ENCODE measurements at regions not wholly inside any gene's neighbourhood (a gene's known extent, or its start where the extent isn't known, plus 50 kb on each side); places are given as distances from the start of the nearest gene placed in this dataset.
"Not testable (repeated sequence)": the region's sequence is repeated elsewhere in the genome, so short reads cannot be mapped to it uniquely, and the experiment has no call there.

DNA sequence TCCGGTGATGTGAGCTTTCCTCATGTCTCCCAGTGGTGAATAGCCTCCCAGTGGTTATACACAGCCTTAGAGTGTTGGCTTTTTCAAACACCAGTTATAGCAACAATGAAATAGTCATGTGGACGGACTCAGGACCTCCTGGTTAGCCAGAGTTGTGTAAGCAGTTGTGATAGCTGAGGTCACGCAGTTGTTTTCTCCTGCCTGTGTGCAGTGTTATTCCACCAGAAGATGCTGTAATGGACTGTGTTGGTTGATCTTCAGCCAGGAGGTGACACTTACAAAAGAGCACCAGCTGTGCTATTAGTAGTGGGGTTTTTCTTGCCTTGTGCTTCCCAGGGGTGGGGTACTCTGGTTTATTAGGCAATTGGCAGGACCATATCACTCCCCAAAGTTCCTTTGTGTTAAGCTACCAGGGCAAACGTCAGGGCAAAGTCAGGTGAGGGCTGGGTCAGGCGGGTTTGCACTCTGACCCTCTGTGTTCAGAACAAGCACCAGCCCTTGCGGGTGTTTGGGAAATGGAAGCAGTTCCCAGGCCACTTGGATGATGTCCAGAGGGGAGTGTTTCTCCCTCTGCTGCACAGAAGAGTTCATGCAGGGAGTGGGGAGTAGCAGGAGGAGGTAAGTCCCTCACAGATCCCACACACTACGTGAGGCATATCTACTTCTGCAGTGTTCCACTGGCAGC lies 252.6 kb downstream of the TMEM47 start:
- DNase-seq (ENCODE audit: low spot score) = no peak

DNA sequence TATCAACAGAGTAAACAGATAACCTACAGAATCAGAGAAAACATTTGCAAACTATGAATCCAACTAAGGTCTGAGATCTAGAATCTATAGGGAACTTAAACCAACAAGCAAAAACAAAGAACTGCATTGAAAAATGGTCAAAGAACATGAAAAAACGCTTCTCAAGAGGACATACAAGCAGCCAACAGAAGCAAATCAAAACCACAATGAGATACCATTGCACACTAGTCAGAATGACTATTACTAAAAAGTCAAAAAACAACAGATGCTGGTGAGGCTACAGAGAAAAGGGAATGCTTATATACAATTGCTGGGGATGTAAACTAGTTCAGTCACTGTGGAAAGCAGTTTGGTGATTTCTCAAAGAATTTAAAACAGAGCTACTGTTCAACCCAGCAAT lies 255.7 kb downstream of the TMEM47 start:
- no peak for DNase-seq (ENCODE audit: low spot score)

DNA sequence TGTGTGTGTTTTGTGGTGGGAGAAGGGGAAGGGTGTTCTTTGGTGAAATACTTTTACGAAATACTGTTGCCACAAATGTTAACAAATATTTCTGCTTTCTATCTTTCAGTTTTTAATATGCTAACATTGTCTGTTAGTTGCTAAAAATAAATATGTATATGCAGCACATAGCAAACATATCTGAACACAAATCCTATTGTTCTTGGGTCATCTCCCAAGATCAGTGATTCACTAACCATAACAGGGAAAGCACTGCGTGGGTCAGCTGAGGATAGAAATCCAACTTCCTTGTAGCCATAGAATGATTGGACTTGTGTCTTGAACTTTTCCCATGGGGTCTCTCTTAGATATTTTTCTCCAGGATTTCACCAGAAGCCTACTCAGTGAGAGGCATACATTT lies 250.3 kb upstream of the FAM47A start:
- peak; percentile 45 for DNase-seq (ENCODE audit: low spot score)

DNA sequence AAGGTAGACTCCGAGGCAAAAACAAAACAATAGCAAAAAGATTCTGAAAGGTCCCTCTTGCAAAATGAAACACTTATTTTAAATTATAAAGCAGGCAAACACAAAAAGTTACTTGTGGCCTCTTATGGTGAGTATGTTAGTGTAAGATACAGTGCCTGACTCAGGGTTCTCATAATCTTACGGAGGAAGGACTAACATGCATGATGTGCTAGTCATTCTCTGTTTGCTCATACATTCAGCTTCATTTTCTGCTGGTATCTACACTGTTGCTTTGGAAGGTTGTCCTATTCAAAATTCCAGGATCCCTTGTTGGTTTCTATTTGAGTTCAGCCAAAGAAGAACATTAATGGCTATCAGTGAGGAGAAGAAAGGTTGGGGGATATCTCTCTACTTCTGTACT lies 249.1 kb upstream of the FAM47A start:
- DNase-seq (ENCODE audit: low spot score) = no peak

DNA sequence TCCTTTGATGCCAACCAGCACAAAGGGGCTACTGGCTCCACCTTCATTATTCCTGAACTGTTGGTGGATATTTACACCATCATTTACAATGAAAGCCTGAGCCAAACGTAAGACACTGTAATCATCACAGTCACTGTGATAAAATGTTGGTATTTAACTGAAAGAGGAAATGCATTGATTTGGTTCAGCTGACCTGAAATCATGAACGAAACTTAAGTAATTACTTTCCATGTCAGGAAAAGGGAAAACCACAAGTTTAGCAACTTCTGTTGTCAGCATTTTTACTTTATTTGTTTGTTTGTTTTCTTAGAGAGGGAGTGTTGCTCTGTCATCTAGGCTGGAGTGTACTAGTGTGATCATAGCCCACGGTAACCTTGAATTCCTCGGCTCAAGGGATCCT lies 247.8 kb upstream of the FAM47A start:
- no peak for DNase-seq (ENCODE audit: low spot score)

DNA sequence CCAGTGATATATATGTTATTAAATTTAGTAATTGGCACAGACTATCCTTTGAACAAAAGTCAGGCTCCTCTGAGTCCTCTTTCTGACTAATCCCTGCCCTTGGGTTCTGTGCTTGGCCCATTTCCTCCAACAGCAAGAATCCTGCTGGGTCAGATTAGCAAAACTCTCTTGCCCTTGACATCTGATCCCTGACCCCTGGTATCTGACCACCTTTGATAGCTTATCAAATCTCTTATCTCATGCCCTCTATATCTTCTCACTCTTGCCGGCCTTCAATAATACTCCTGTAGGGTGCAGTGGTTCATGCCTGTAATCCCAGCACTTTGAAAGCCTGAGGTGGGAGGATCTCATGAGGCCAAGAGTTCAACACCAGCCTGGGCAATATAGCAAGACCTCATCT lies 245.5 kb upstream of the FAM47A start:
- DNase-seq (ENCODE audit: low spot score) = no peak

DNA sequence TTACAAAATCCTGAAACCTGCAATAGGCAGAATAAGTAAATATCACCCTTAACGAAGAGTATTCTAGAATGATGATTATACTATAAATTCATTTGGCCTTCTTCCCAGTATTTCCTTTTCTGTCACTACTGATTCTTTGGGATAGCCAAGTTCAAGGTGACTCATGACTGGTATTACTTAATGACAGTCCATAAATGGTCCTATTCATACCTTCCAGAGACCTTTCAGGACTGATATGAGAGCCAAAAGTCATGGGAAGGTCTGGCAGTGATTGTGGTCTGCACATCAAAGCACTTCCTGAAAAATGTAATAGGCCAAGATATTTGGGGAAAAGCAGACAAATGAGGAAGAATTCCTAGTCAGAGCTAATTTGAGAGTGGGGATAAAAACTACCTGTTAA lies 239.6 kb upstream of the FAM47A start:
- peak; percentile 19 for DNase-seq (ENCODE audit: low spot score)

DNA sequence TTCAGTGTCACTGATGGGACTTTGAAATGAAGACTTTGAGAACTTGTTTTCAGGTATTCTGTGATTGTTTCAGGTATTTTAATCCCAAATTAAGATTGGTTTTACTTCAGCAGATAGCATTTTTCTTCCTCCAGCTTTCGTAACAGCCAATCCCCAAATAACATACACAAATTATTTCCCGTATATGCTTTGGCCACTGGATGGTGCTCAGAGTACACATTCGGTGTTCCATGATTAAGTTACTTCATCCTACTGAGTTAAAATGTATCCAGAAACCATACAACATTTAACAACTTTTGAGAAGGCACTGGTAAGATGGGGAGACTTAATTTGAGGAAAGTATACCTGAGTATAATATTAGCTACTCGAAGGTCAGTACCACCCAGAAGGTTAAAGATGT lies 233.4 kb upstream of the FAM47A start:
- DNase-seq (ENCODE audit: low spot score) = peak; percentile 16

DNA sequence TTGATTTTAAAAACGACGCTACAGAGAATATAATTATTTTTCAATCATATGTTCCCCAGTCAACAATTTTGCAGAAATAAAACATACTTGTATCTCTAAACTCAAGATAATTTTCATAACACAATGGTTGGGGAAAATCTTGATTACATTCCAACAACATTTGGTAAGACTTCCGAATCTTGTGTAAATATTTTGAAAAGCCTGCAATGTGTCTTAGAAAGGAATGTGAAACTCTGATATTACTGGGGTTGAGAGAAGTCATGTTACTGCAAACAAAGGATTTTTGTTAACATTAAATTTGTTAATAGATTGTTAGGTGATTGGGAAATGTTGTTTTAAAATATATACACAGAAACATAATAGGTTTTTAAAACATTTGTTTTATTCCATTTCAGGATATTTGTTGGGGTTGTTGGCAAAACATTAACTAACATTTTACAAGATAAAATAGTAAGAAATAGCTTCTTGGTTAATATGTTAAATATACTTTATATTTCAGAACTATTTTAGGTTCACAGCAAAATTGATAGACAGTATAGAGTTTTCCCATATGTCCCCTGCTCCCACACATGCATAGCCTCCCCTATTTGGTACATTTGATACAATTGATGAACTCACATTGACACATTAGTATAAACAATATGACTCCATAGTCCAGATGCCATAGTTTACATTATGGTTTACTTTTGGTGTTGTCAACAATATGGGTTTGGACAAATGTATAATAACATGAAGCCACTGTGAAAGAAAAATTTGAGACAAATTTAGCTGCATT lies 218.6 kb upstream of the FAM47A start:
- DNase-seq (ENCODE audit: low spot score) = no peak

DNA sequence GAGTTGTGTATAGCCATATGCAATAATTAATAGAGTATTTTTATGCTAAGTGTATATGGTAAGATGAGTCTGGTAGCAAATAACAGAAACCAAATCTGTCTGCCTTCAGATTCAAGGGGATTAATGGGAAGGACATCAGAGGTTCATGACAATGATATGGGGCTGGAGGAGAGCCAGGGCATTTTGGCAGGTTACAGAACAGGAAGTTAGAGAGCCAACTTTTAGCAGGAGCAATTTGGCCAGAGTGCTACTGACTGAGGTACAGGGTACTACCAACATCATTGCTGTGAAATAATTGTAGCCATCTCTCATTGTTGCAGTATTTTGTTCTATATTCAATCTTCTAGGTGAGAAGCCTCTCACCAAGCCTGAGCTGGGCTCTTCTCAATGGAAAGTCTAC lies 210.9 kb upstream of the FAM47A start:
- no peak for DNase-seq (ENCODE audit: low spot score)

DNA sequence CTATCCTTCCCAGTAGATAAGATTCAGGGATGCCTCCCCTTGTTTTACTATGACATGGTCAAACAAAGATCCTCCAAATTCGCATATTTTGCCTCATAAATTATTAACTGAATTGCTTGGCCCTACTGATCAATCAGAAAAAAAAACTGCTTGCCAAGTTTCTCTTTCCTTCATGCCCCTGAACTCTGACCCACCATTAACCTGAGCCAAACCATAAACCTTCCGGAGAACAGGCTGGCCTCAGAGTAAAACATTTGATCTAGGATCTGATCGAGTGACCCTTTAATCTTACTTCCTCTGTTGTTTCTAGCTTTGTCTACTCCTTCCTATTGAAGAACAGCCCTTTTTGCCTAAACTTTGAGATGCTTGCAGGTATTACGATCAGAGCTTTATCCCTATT lies 209.7 kb upstream of the FAM47A start:
- no peak for DNase-seq (ENCODE audit: low spot score)

DNA sequence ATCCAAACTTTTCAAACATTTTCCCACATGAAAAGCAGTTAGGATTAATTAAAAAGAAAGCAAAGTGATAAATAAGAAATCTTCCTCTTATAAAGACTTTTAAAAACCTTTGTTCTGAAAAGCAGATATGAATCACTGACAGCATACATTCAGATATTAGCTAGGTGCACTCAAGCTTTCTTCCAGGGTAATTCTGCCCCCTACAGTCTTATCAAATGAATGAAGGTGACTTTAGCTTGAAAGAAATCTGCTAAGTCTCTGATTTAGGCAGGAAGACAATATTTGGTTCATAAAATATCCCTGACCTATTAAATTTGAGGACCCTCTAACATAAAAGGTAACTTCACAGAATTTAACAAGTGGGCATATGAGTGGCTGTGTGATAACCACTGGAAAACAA lies 209.1 kb upstream of the FAM47A start:
- DNase-seq (ENCODE audit: low spot score) = no peak

DNA sequence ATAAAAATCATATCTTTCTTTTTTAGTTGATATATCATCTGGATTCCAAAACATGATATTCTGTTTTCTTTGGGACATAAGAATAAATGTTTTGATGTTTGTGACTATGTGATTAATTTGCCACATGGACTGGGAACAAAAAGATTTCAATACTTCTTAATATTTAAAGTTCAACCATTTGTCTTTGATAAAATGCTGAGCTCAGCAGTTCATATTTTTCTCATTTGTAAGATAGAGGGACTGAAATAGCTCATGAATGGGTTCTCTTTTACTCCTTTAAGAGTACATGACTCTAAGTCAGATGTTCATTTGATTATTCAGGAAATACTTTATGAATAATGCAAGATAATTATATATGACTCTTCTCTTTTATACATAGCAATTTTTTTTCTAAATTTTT lies 205.9 kb upstream of the FAM47A start:
- DNase-seq (ENCODE audit: low spot score) = no peak

DNA sequence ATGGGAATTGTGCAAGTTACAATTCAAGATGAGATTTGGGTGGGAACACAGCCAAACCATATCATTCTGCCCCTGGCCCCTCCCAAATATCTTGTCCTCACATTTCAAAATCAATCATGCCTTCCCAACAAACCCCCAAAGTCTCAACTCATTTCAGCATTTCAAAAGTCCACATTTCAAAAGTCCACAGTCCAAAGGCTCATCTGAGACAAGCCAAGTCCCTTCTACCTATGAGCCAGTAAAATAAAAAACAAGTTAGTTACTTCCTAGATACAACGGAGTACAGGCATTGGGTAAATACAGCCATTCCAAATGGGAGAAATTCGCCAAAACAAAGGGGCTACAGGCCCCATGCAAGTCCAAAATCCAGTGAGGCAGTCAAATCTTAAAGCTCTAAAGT lies 203.3 kb upstream of the FAM47A start:
- not testable (repeated sequence) for DNase-seq (ENCODE audit: low spot score)

DNA sequence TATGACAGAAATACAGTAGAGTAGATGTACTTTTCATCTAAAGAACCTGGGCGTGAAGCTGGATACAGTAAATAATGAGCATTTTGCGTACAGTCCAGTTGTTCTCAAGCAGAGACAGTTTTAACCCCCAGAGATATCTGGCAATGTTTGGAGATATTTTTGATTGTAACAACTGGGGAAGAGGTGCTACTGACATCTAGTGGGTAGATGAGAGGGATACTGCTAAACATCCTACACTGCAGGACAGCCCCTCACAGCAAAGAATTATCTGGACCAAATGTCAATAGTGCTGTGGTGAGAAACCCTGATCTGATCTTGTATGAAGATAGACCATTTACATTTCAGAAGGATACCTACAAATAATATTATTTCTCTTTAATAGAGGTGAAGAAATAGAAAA lies 200.2 kb upstream of the FAM47A start:
- DNase-seq (ENCODE audit: low spot score) = no peak

DNA sequence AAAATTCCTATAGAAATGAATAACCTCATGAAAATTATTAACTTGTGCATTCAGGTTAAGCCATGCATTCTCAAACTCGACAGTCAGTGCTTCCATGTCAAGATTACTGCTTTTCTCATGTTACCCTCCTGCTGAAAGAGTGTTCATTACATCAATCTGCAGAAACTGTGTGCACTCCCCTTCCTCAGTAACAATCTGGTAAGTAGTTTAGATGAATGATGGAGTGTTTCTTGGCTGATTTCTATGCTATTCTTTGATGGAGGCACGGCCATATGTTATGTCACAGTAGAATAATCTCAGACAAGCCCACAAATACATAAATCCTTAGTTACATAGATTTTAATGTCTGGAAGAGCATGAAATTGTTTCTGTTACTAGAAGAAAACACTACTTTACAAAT lies 193.3 kb upstream of the FAM47A start:
- no peak for DNase-seq (ENCODE audit: low spot score)

DNA sequence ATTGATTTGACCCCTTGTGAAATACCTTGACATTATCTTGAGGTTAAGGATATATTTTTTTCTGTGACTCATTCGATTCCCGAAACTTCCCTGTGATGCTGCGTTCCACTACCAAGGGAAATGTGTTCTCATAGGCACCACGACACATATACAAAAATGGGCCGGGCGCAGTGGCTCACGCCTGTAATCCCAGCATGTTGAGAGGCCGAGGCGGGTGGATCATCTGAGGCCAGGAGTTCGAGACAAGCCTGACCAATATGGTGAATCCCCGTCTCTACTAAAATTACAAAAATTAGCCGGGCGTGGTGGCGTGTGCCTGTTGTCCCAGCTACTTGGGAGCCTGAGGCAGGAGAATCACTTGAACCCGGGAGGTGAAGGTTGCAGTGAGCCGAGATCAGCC lies 188.3 kb upstream of the FAM47A start:
- not testable (repeated sequence) for DNase-seq (ENCODE audit: low spot score)

DNA sequence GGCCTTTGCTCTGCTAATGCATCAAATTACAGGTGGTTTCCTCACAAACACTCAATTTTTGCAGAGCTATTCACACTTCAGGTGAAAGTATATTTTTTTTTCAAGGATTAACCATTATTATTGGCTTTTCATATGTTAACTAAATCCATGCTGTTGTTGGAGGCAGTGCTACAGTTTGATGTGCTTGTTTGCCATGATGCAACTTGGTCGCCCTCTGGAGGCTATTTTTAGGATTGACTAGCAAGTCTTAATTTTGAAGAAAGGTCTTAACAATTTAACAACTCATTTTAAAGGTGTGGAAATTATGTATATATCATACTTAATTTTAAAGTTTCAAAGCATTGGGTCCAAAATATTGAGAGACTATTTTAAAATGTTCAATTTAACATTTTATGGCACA lies 168.8 kb upstream of the FAM47A start:
- peak; percentile 36 for DNase-seq (ENCODE audit: low spot score)

DNA sequence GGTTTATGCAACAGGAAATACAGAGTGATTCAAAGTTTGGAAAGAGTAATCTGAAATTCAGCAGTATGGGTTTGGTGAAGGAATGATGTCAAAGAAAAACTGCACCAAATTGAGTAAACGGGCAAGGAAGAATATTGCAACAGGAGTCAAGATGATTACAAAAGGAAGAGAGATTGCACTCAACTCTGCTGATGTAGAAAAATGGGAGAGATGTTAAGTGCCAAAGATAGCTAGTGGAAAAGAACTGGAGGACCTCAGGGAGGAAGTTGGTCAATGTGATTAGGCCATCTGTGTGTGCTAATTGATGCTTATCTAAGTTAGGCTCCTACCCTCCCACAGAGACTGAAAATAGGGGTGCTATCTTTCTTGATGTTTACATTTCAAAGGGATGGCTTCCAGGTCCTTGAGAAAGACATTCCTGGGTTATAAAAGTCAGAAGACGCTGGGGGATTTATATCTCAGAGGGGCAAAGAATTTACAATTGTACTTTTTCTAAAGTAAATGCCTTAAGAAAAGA lies 167.4 kb upstream of the FAM47A start:
- no peak for DNase-seq (ENCODE audit: low spot score)

DNA sequence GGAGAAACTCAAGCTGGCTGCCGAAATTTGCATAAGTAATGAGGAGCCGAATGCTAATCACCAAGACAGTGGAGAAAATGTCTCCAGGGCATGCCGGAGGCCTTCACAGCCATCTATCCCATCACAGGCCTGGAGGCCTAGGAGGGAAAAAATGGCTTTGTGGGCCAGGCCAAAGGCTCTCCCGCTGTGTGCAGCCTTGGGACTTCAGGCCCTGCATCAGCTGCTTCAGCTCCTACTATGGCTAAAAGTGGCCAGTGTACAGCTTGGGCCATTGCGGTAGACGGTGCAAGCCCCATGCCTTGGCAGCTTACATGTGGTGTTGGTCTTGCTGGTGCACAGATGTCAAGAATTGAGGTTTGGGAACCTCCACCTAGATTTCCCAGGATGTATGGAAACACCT lies 162.6 kb upstream of the FAM47A start:
- DNase-seq (ENCODE audit: low spot score) = no peak

DNA sequence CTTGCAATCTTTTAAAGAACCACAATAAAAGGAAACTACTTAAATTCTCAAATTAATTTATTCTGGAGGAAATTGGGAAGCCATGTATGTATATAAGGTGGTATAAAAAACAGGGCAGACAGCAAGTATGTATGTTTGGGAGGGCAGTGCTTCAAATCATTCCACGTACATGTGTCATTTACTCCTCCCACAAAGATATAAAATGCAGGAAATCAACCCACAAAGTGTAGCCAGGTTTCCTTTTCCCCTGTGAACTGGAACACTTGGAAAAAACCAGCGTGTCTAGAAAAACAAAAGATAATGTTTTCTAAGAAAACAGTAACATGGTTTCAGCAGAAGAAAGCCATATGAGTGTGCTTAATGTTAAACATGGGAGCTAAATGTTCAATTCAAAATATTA lies 156.7 kb upstream of the FAM47A start:
- DNase-seq (ENCODE audit: low spot score) = no peak

DNA sequence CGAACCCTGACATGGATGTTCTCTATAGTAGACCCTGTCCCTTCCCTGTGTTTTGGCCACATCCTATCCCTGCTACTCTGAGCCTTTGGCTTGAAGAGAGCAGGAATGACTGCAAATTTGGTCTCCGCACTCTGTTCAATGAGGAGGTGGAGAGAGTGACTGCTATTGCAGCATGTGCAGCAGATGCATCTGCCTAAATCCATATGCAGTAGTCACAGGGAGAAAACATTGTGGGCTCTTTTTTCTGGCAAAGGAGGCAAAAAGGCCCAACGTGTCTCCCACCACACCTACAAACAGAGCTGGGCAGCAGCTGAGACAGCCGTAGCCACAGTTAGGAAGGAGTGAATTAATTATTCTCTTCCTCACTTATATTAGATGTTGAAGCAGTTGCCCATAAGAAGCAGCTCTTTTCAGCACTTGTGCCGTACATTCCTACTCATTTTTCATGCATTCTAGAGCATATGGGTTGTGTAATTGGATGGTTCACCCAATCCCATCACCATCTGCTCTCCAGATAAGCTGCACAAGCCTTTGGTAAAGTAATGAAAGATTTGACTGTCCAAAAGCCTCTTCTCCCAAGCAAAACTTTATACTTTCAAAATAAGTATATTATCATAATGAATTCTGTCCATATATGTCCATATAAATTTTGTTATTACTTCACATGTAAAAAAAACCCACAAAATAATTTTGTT lies 147.9 kb upstream of the FAM47A start:
- no peak for DNase-seq (ENCODE audit: low spot score)

DNA sequence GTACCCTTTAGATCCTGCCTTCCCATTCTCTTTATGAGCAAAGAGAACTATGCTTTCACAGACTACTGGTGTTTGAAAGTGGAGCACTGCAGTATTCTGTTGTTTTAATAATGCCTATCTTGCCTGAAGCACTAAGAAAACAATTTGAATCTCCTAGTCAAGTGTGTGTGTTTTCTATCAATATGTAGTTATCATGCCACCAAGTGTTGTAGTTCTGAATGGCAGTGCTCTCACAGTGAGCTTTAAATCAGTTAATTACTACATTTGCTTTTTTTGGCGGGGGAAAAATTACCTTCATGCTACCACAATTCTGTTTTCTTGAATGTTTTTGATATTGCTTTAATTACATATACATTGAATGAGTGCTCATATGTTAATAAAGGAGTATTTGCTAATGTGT lies 143.6 kb upstream of the FAM47A start:
- DNase-seq (ENCODE audit: low spot score) = no peak

Measured in kidney capillary endothelial cell (primary cell).